K562 (cell line): ENCODE measurements at regions not wholly inside any gene's neighbourhood (a gene's known extent, or its start where the extent isn't known, plus 50 kb on each side); places are given as distances from the start of the nearest gene placed in this dataset.

ENCODE experiments used
- ATAC-seq: fragments of 200-7000 bp; cut with Tn5 transposase; 3 replicates; pipeline ENCODE4 v1.9.1; 2020; ENCODE audit warnings: moderate library complexity
- BruUV-seq: library from RNA; stranded (reverse); fragments of 400-500 nt; replicated peaks from 2 replicates; lab custom pipeline; 2021; lab: Mats Ljungman, UMichigan
- CTCF ChIA-PET: fragments of 300-600 bp; formaldehyde crosslinking; extraction: SDS; loops from one replicate; lab custom pipeline; 2021; ENCODE audit warnings: low intra/inter-chr PET ratio; lab: Yijun Ruan, JAX
- POLR2A ChIA-PET: fragments of 300-600, 350-650 bp; sonication (Branson Sonifier 250); formaldehyde crosslinking; extraction: SDS; loops from one replicate; lab custom pipeline; 2021; ENCODE audit warnings: antibody characterized with exemption, inconsistent platforms; lab: Yijun Ruan, JAX
- DNase-seq, 4 experiments: peaks; one replicate each; pipeline versions ENCODE4 v3.0.0 to v3.0.0-alpha.2; 2011 to 2018; ENCODE audit warnings: low spot score in 3 of 4, mixed read lengths in 3 of 4; ENCODE audit errors: extremely low read depth in 1 of 4
- FAIRE-seq: peaks from 2 replicates; lab custom pipeline; 2011; peaks lifted over from hg19 to GRCh38; lab: Jason Lieb, UNC
- H2AFZ ChIP-seq: 2 replicates; pipeline ENCODE4 v1.6.0; 2011; ENCODE audit warnings: low read depth, low read length, control low read depth, inconsistent platforms
- H3K27ac ChIP-seq: fragments of 200-600 bp; 3 replicates; pipeline ENCODE4 v1.8.0; 2011; ENCODE audit warnings: low read depth, mild to moderate bottlenecking, control low read depth, inconsistent platforms, low read length, moderate library complexity, mixed read lengths; ENCODE audit errors: extremely low read depth
- H3K27me3 ChIP-seq, 2 experiments: fragments of 300-600 bp in 1 of 2; 2 replicates in 1 of 2; 3 replicates in 1 of 2; pipeline versions ENCODE4 v1.6.0 to v1.8.0; 2011; ENCODE audit warnings: inconsistent platforms in 2 of 2, low read length in 2 of 2, mild to moderate bottlenecking in 1 of 2, mixed read lengths in 1 of 2, moderate library complexity in 1 of 2; ENCODE audit not compliant: control insufficient read depth in 2 of 2, insufficient read depth in 2 of 2
- H3K36me3 ChIP-seq: fragments of 300-600 bp; 3 replicates; pipeline ENCODE4 v1.8.0; 2011; ENCODE audit warnings: mild to moderate bottlenecking, low read length, inconsistent platforms; ENCODE audit not compliant: control insufficient read depth, insufficient read depth
- H3K4me1 ChIP-seq, 2 experiments: fragments of 200-600 bp in 1 of 2; replicated peaks in 1 of 2; 2 replicates in 1 of 2; 3 replicates in 1 of 2; pipeline versions ENCODE4 v1.5.1 to v1.8.0; 2011; ENCODE audit warnings: inconsistent platforms in 2 of 2, low read length in 2 of 2, mild to moderate bottlenecking in 1 of 2, mixed read lengths in 1 of 2, moderate library complexity in 1 of 2; ENCODE audit not compliant: control insufficient read depth in 2 of 2, insufficient read depth in 2 of 2
- H3K4me2 ChIP-seq: 2 replicates; pipeline ENCODE4 v1.6.1; 2011; ENCODE audit warnings: low read length, control low read depth, inconsistent platforms, mixed read lengths; ENCODE audit not compliant: insufficient read depth
- H3K4me3 ChIP-seq: fragments of 200-600 bp; sonication (generic), shearing (Covaris generic); 2 replicates; pipeline ENCODE4 v1.5.1; 2016; ENCODE audit warnings: control low read depth, inconsistent platforms
- H3K79me2 ChIP-seq: fragments of 200-600 bp; 3 replicates; pipeline ENCODE4 v1.8.0; 2011; ENCODE audit warnings: low read length, inconsistent platforms; ENCODE audit not compliant: control insufficient read depth, insufficient read depth
- H3K9ac ChIP-seq, 2 experiments: 2 replicates each; pipeline versions ENCODE4 v1.6.0 to v1.6.1; 2011; ENCODE audit warnings: low read depth in 2 of 2, low read length in 2 of 2, control low read depth in 1 of 2, inconsistent platforms in 1 of 2, mild to moderate bottlenecking in 1 of 2, mixed read lengths in 1 of 2; ENCODE audit not compliant: insufficient read depth in 1 of 2
- H3K9me1 ChIP-seq: one replicate; pipeline ENCODE4 v1.6.0; 2011; ENCODE audit warnings: inconsistent platforms, mild to moderate bottlenecking, low read length, moderate library complexity; ENCODE audit not compliant: control insufficient read depth, insufficient read depth
- H3K9me3 ChIP-seq: replicated peaks from 2 replicates; pipeline ENCODE4 v1.5.1; 2011; ENCODE audit warnings: low read depth, low read length, inconsistent platforms; ENCODE audit not compliant: control insufficient read depth, insufficient read depth
- H4K20me1 ChIP-seq: replicated peaks from 2 replicates; pipeline ENCODE4 v1.6.1; 2011; ENCODE audit warnings: low read length, inconsistent platforms, mixed read lengths; ENCODE audit not compliant: control insufficient read depth, insufficient read depth
- ARID2 ChIP-seq: fragments of 450-650 bp; IDR thresholded peaks from 2 replicates; pipeline ENCODE4 v1.6.1; 2017; ENCODE audit warnings: antibody characterized with exemption, mild to moderate bottlenecking
- BHLHE40 ChIP-seq: IDR thresholded peaks from 2 replicates; pipeline ENCODE4 v1.6.1; 2011; ENCODE audit warnings: low read length, improper control_type of control experiment
- BRD9 ChIP-seq: fragments of 450-650 bp; IDR thresholded peaks from 2 replicates; pipeline ENCODE4 v1.6.1; 2018; ENCODE audit warnings: low read depth; ENCODE audit not compliant: partially characterized antibody
- CBX3 ChIP-seq, 2 experiments: IDR thresholded peaks; 1 replicate in 1 of 2; 2 replicates in 1 of 2; pipeline ENCODE4 v1.6.1; 2012; ENCODE audit warnings: inconsistent platforms in 2 of 2, low read length in 2 of 2, borderline replicate concordance in 1 of 2, control low read depth in 1 of 2
- CREB1 ChIP-seq, 2 experiments: sonication (generic) in 1 of 2; formaldehyde crosslinking in 1 of 2; IDR thresholded peaks; 2 replicates each; pipeline versions ENCODE4 v1.6.1 to v1.8.0; 2012 to 2022; ENCODE audit warnings: inconsistent platforms in 1 of 2, mild to moderate bottlenecking in 1 of 2, missing genetic modification reagents in 1 of 2, moderate library complexity in 1 of 2
- EGR1 ChIP-seq: fragments of 450-650 bp; conservative IDR thresholded peaks from 2 replicates; pipeline ENCODE4 v1.6.1; 2017; ENCODE audit warnings: mild to moderate bottlenecking
- HDAC6 ChIP-seq: IDR thresholded peaks from 2 replicates; pipeline ENCODE4 v1.6.1; 2012; ENCODE audit warnings: low read depth, mild to moderate bottlenecking, control low read depth, inconsistent platforms, low read length, moderate library complexity
- L3MBTL2 ChIP-seq: fragments of 450-650 bp; IDR thresholded peaks from 2 replicates; pipeline ENCODE4 v1.6.1; 2016; ENCODE audit warnings: mild to moderate bottlenecking, moderate library complexity
- MAFF ChIP-seq: IDR thresholded peaks from 2 replicates; pipeline ENCODE4 v1.6.1; 2012; ENCODE audit warnings: low read length, improper control_type of control experiment
- NELFE ChIP-seq: IDR thresholded peaks from 2 replicates; pipeline ENCODE4 v1.6.1; 2011; ENCODE audit warnings: mild to moderate bottlenecking; ENCODE audit not compliant: insufficient read depth, insufficient read length
- NR2C1 ChIP-seq, 2 experiments: fragments of 450-650 bp; IDR thresholded peaks; 2 replicates each; pipeline ENCODE4 v1.6.1; 2017; ENCODE audit warnings: mild to moderate bottlenecking in 2 of 2, antibody characterized with exemption in 1 of 2, inconsistent platforms in 1 of 2, missing compliant biosample characterization in 1 of 2, missing genetic modification characterization in 1 of 2
- POLR2A ChIP-seq: fragments of 450-650 bp; conservative IDR thresholded peaks from 2 replicates; pipeline ENCODE4 v1.6.1; 2016
- TAF1 ChIP-seq: IDR thresholded peaks from 2 replicates; pipeline ENCODE4 v1.6.1; 2011; ENCODE audit warnings: mild to moderate bottlenecking, low read length, moderate library complexity; ENCODE audit not compliant: insufficient read depth, control insufficient read depth, severe bottlenecking; ENCODE audit errors: extremely low read depth
- WHSC1 ChIP-seq: IDR thresholded peaks from one replicate; pipeline ENCODE4 v1.6.1; 2012; ENCODE audit warnings: low read length, control low read depth, inconsistent platforms
- XRCC5 ChIP-seq: fragments of 200-400 bp; formaldehyde crosslinking; IDR thresholded peaks from 2 replicates; pipeline ENCODE4 v1.6.1; 2017; ENCODE audit warnings: low read depth, mild to moderate bottlenecking, low read length
- ZEB2 ChIP-seq: fragments of 450-650 bp; IDR thresholded peaks from 2 replicates; pipeline ENCODE4 v1.6.1; 2016
- WGBS: fragments of 100-300 bp; shearing (Covaris generic); methylation state at CpG from one replicate; pipeline ENCODE4 v1.1.6; 2016; ENCODE audit warnings: low coverage, mixed read lengths; ENCODE audit not compliant: insufficient coverage; ENCODE audit errors: missing lambda C conversion rate; 5-methylcytosine and 5-hydroxymethylcytosine counted together
- in situ Hi-C: fragments of 300-500 bp; cut with MboI; formaldehyde crosslinking; loops from 4 replicates; pipeline ENCODE4 v1.15.0; 2018; ENCODE audit warnings: inconsistent platforms, mixed read lengths
- intact Hi-C: fragments of 100-400 bp; cut with micrococcal nuclease; formaldehyde crosslinking; loops from 2 replicates; pipeline ENCODE4 v1.14.2; 2022
- TF ChIP-seq, protein P1 (sequence below): fragments of 450-650 bp; IDR thresholded peaks from 2 replicates; pipeline ENCODE4 v1.6.1; 2016; ENCODE audit warnings: missing biosample characterization, missing genetic modification characterization

DNA sequence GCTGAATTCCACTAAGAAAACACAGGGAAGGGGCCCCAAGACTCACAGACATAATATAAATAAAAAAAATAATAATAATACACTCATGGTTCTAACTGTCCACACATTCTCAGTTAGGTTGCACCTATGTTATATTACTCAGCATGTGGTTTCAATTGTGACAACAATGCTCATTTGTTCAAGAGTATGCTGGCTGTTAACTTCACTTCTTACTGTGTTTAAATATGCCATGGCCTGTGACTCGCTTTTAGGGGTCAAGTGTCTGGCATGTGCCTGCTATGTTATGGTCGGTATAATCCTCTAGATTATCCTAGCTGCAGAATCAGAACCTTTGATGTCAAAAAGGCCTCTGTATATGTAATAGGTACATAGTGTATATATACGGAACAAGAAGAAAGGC is 324.8 kb upstream of the INTU start:
- FAIRE-seq = no peak
- Histone ChIP-seq H3K27me3 (no peaks in the 10 kb centered on the region), H3K9ac (no peak overlapping the region), H3K79me2 (no peaks in the 10 kb centered on the region), H2AFZ (no peak overlapping the region), H4K20me1 (no peaks in the 10 kb centered on the region), H3K9me3 (no peaks in the 10 kb centered on the region), H3K4me1 (no peaks in the 10 kb centered on the region), H3K4me2 (no peak overlapping the region), H3K9me1 (no peaks in the 10 kb centered on the region), H3K4me3 (no peak overlapping the region), H3K27ac (no peak overlapping the region), H3K36me3 (no peaks in the 10 kb centered on the region)
- DNase-seq = no peak
- intact Hi-C loops (no loop called here), in situ Hi-C loops (no loop called here)
- ChIA-PET POLR2A (interaction anchor here (0.7 to 1.0 kb wide), 2 partner anchors 30 to 48 kb away, joined by 3 read pairs; no protein-coding TSS in a partner anchor), CTCF (no interaction called here)
- TF ChIP-seq NR2C1 (IDR thresholded peaks at IDR 0.05) = no peak
- TF ChIP-seq NR2C1 (tag; IDR thresholded peaks at IDR 0.05) = no peak
- no peak for TF ChIP-seq HDAC6
- no peak for TF ChIP-seq POLR2A
- TF ChIP-seq MAFF = no peak
- no peak for TF ChIP-seq EGR1
- TF ChIP-seq WHSC1 = no peak
- TF ChIP-seq BHLHE40 = no peak
- no TSS peak for BruUV-seq
- ATAC-seq = no peak
- 0% methylated on average over 3 of the region's 3 CpGs for WGBS

DNA sequence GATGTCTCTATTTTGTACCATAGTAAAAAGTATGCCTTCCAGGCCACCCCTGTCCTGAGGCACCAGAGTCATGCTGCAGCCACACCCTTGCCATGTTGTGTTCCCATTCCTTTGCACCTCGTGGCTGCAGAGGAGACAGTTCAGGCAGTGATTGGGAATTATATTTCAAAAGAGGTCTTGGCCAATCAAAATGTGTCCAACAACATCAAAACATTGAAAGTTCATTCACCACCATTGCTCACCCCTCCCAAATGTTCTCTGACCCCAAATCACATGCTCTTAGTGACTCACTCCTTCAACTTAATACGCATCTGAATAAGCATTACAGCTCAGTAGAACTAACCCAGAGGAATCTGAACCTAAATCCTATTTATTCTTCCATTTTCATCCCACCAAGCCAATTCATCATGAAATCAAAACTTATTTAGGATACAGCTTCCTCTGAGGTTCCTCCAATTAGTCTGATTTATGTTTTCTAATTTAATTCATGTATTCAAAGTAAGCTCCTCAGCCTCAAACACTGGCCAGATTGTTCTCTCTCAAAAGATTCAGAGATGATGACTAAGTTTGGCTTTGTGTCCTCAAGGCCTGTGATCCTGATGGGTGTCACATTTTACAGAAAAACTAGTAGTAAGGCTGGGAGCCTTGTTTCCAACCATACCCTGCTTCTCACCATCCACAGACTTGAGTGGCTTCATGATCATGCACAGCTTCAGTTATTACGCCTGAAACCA is 323.2 kb upstream of the INTU start:
- in situ Hi-C loops (no loop called here), intact Hi-C loops (no loop called here)
- Histone ChIP-seq H3K4me2 (no peak overlapping the region), H3K36me3 (no peaks in the 10 kb centered on the region), H3K9me3 (no peaks in the 10 kb centered on the region), H2AFZ (no peak overlapping the region), H3K4me1 (no peaks in the 10 kb centered on the region), H3K9ac (no peak overlapping the region), H4K20me1 (no peaks in the 10 kb centered on the region), H3K9me1 (no peaks in the 10 kb centered on the region), H3K79me2 (no peaks in the 10 kb centered on the region), H3K4me3 (no peak overlapping the region), H3K27me3 (no peaks in the 10 kb centered on the region), H3K27ac (no peak overlapping the region)
- DNase-seq (no peak), ATAC-seq (no peak), FAIRE-seq (no peak)
- BruUV-seq = no TSS peak
- TF ChIP-seq ZEB2 (no peak), TAF1 (no peak), XRCC5 (no peak), BRD9 (no peak), ARID2 (no peak), CREB1 (IDR thresholded peaks at IDR 0.05) (no peak), CREB1 (CRISPR knock-in tag; IDR thresholded peaks at IDR 0.05) (no peak), CBX3 (IDR thresholded peaks at IDR 0.05; ENCODE audit: borderline replicate concordance in 1 of 2, low read length in 2 of 2) (no peak), NELFE (no peak), L3MBTL2 (no peak)
- TF ChIP-seq, protein P1, sequence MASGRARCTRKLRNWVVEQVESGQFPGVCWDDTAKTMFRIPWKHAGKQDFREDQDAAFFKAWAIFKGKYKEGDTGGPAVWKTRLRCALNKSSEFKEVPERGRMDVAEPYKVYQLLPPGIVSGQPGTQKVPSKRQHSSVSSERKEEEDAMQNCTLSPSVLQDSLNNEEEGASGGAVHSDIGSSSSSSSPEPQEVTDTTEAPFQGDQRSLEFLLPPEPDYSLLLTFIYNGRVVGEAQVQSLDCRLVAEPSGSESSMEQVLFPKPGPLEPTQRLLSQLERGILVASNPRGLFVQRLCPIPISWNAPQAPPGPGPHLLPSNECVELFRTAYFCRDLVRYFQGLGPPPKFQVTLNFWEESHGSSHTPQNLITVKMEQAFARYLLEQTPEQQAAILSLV (tag) = no peak
- ChIA-PET POLR2A (no interaction called here), CTCF (no interaction called here)
- WGBS = 0% methylated on average over 3 of the region's 3 CpGs
